ENCODE measurements at regions not wholly inside any gene's neighbourhood (a gene's known extent, or its start where the extent isn't known, plus 50 kb on each side); places are given as distances from the start of the nearest gene placed in this dataset.

- no peak overlapping the region for H3K27ac ChIP-seq (ENCODE audit: low read depth)
- ATAC-seq (no peak), DNase-seq (ENCODE audit: low spot score) (no peak)
- no peaks in the 10 kb centered on the region for H3K79me2 ChIP-seq (replicated peaks; ENCODE audit: insufficient read depth)
- no peaks in the 10 kb centered on the region for H3K36me3 Mint-ChIP-seq (ENCODE audit: low read depth)
- no peak overlapping the region for H3K4me2 ChIP-seq
- no peaks in the 10 kb centered on the region for H3K36me3 ChIP-seq (ENCODE audit: insufficient read depth)
- no peak overlapping the region for H3K27ac Mint-ChIP-seq
- H3K27me3 Mint-ChIP-seq (ENCODE audit: insufficient read depth, low read depth, poor library complexity) = peaks cover 1% of the 10 kb centered on the region
- no peaks in the 10 kb centered on the region for H3K9me3 Mint-ChIP-seq
- H3F3A ChIP-seq (replicated peaks; ENCODE audit: low read depth) = no peaks in the 10 kb centered on the region
- no peak overlapping the region for H2AFZ ChIP-seq
- H3K4me1 ChIP-seq (ENCODE audit: insufficient read depth) = no peaks in the 10 kb centered on the region
- no peak overlapping the region for H3K4me3 Mint-ChIP-seq
- no peaks in the 10 kb centered on the region for H4K20me1 ChIP-seq (replicated peaks; ENCODE audit: insufficient read depth)
- H3K27me3 ChIP-seq (ENCODE audit: insufficient read depth) = no peaks in the 10 kb centered on the region
- H3K9me2 ChIP-seq (ENCODE audit: insufficient read depth) = no peaks in the 10 kb centered on the region
- no peak overlapping the region for H3K4me3 ChIP-seq
- H3K4me1 Mint-ChIP-seq = no peaks in the 10 kb centered on the region
- TF ChIP-seq CTCF (conservative IDR thresholded peaks at IDR 0.05; ENCODE audit: low read depth in 2 of 2) (no peak), REST (IDR thresholded peaks at IDR 0.05; ENCODE audit: unreplicated experiment) (no peak), POLR2AphosphoS5 (IDR thresholded peaks at IDR 0.05; ENCODE audit: low read depth) (no peak), NANOG (IDR thresholded peaks at IDR 0.05; ENCODE audit: borderline replicate concordance) (no peak), STAT1 (IDR thresholded peaks at IDR 0.05; ENCODE audit: unreplicated experiment) (no peak), ZNF114 (CRISPR knock-in tag; IDR thresholded peaks at IDR 0.05) (no peak)
Observed at GRCh38 chr13:83232626-83233025, 649.6 kb downstream of the SLITRK1 start.

- Histone ChIP-seq H3K4me1 (ENCODE audit: insufficient read depth) (no peaks in the 10 kb centered on the region), H3K79me2 (replicated peaks; ENCODE audit: insufficient read depth) (no peaks in the 10 kb centered on the region), H3F3A (replicated peaks; ENCODE audit: low read depth) (no peaks in the 10 kb centered on the region), H3K4me2 (no peak overlapping the region), H3K9me2 (ENCODE audit: insufficient read depth) (no peaks in the 10 kb centered on the region), H3K4me3 (no peak overlapping the region), H3K36me3 (ENCODE audit: insufficient read depth) (no peaks in the 10 kb centered on the region), H4K20me1 (replicated peaks; ENCODE audit: insufficient read depth) (no peaks in the 10 kb centered on the region), H3K27me3 (ENCODE audit: insufficient read depth) (no peaks in the 10 kb centered on the region), H2AFZ (peak overlapping the region; percentile 40; the same call in 1 of the 2 replicates), H3K27ac (ENCODE audit: low read depth) (no peak overlapping the region)
- ATAC-seq (no peak), DNase-seq (ENCODE audit: low spot score) (no peak)
- H3K36me3 Mint-ChIP-seq (ENCODE audit: low read depth) = no peaks in the 10 kb centered on the region
- peaks cover 1% of the 10 kb centered on the region for H3K27me3 Mint-ChIP-seq (ENCODE audit: insufficient read depth, low read depth, poor library complexity)
- H3K4me1 Mint-ChIP-seq = no peaks in the 10 kb centered on the region
- H3K4me3 Mint-ChIP-seq = no peak overlapping the region
- no peaks in the 10 kb centered on the region for H3K9me3 Mint-ChIP-seq
- H3K27ac Mint-ChIP-seq = no peak overlapping the region
- no peak for TF ChIP-seq ZNF114 (CRISPR knock-in tag; IDR thresholded peaks at IDR 0.05)
- no peak for TF ChIP-seq JUNB (IDR thresholded peaks at IDR 0.05; ENCODE audit: unreplicated experiment)
- no peak for TF ChIP-seq REST (IDR thresholded peaks at IDR 0.05; ENCODE audit: unreplicated experiment)
- no peak for TF ChIP-seq EZH2phosphoT487 (IDR thresholded peaks at IDR 0.05; ENCODE audit: unreplicated experiment)
- TF ChIP-seq CREB1 (CRISPR knock-in tag; IDR thresholded peaks at IDR 0.05; ENCODE audit: low read depth) = no peak
- TF ChIP-seq ZNF331 (CRISPR knock-in tag; IDR thresholded peaks at IDR 0.05; ENCODE audit: low read depth) = no peak
- TF ChIP-seq STAT1 (IDR thresholded peaks at IDR 0.05; ENCODE audit: unreplicated experiment) = no peak
- no peak for TF ChIP-seq EZH2 (IDR thresholded peaks at IDR 0.05; ENCODE audit: low read depth, unreplicated experiment)
- TF ChIP-seq ETS1 (IDR thresholded peaks at IDR 0.05) = no peak
- TF ChIP-seq NANOG (IDR thresholded peaks at IDR 0.05; ENCODE audit: borderline replicate concordance) = no peak
- no peak for TF ChIP-seq POLR2AphosphoS5 (IDR thresholded peaks at IDR 0.05; ENCODE audit: low read depth)
Observed at GRCh38 chr13:83229574-83230305, 652.5 kb downstream of the SLITRK1 start.
